Head of caudate nucleus (tissue), 42 donors: ENCODE measurements at regions not wholly inside any gene's neighbourhood (a gene's known extent, or its start where the extent isn't known, plus 50 kb on each side); places are given as distances from the start of the nearest gene placed in this dataset.

Source experiments
- DNase-seq, 42 donors: peaks; one replicate each; pipeline versions ENCODE4 v3.0.0 to v3.0.0-alpha.2; 2020 to 2021; ENCODE audit warnings: mixed read lengths in 7 of 42
- intact Hi-C: fragments of 100-400 bp; cut with DNase I; formaldehyde crosslinking; loops from one replicate; pipeline ENCODE4 v1.15.0; 2022

DNA sequence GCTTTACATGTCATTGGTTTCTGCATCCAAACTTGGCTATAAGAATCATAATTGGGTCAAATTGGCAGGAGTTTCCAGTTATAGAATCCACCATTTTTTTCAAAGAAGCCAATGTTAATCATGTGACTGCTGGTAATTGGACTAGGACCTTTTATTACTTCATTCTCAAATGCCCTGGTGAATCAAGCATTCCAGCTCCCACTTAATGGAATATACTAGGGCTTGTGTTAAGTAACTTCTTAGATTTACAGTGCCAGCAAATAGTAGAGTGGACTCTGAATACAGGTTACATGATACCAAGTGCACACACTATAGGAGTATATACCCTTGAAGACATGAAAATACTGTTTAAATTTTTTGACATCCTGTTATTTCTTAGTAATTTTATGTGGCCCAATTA, 96.7 kb downstream of the NUDT12 start:
- intact Hi-C loops, result no loop called here
- DNase-seq, result no peak

DNA sequence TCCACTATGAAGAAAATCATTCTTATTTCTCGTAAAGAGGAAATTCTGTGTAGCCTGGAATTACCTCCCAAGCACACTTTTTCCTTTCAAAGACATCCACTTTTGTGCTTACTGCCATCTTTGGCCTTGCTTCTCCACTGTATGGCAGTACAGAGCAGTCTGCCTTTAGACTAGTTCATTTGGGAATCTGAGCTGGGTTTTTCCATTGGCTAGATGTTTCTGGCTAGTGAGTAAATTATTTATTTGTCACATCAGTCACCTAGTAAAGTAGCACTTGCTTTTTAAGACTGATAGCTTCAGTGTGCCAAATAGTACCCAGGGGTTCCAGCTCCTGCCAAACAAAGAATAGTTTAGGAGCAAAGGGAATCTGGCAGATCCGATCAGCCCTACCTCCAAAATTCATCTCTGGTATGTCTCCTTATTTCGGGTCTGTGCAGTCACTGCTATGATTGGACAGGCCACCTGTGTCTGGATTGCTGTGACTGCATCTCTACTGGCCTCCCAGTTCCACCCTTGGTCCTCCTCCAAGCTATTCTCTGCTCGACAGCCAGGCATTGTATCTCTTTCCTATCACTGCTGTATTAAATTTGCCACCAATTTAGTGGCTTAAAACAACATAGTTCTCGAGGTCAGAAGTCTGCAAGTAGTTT, 97.6 kb downstream of the NUDT12 start:
- intact Hi-C loops, result no loop called here
- DNase-seq, result peak in 1 of 42 donors; percentile 17

DNA sequence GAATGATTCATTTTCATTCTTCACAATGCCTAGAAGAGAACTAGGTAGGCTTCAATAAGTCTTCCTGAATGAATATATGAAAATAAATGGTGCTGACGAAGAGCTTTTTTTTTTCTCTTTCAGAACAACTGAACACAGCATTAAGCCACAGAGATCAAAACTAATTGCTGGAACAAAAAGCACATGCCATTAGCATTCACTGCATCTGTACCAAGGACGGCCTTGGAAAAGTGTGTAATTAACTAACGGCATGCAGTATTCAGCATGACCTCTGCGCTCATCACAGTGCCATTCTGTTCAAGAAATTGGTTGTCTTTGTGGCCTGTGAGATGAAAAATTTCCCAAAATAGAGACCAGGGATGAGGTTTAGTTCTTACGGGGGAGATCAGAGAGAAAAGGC, 99.3 kb downstream of the NUDT12 start:
- intact Hi-C loops, result no loop called here
- no peak for DNase-seq

DNA sequence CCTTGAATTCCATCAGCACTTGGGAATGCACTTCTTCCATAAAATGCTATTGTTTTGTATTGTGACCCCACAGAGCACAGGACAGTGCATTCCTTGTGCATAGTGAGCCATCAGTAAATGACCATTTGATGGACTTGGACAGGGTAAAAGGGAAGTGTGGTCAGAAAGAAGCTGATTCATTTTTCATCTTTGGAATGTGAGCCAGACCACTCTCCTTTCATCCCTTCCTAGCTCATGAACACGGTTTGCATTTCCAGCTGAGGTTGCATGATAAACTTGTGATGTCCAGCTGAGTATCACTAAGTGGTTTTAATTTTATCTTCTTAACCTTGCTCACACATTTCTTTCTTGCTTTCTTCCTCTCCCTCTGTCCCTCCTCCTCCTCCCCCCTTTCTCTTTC, 101.3 kb downstream of the NUDT12 start:
- no peak for DNase-seq
- intact Hi-C loops, result no loop called here

DNA sequence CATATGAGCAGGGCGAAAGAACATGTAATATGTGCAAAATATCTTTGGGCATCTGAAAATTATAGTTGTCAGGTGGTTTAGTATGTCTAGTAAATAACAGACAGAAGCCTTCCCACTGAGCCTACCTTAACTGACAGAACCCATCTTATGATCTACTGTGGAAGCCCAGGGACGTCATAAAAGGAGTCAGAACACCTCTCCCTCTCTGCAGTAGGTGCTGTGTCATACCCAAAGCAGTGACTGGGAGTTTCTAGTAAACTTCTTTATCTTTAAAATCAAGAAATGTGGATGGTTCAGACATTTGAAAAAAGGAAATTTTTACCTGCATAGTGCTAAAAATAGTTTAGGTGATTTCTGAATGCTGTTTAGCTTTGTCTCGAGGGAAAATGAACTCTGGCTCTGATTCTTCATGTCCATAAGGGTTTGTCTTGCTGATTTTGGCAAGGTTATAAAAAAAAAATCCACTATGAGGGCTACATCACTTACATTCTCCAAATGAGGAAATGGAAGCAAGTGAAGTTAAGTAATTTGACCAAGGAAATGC, 104.0 kb downstream of the NUDT12 start:
- intact Hi-C loops, result no loop called here
- DNase-seq, result no peak

DNA sequence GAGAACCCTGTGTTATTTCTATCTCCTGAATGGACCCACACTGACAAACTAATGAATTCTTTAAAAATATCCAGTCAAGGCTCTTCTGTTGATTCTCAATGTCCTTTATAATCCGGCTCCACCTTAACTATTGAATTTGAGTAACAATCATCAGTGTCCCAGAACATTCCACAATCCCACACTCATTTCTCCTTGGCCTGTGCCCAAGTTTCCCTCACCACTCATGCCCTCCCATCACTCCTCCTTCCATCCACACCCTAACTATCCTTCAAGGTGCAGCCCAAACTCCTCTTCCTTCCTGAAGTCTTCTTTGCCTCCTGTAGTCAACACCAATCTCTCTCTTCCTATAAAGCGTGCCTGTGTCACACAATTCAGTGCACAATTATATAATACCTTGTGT, 106.1 kb downstream of the NUDT12 start:
- intact Hi-C loops, result no loop called here
- no peak for DNase-seq

DNA sequence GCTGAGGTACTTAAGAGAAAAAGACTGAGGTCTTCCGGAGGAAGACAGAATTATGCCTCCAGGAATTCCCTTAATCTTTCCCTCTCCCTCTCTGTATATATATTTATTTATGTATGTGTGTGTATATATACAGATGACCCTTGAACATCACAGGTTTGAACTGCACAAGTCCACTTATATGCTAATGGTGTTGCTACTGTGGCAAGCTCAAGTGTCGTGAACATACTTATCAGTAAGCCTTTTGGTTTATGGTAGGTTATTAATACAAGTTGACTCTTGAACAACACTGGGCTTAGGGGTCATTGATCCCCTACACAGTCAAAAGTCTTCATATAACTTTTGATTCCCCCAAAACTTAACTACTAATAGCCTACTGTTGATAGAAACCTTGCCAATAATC, 106.8 kb downstream of the NUDT12 start:
- intact Hi-C loops, result no loop called here
- DNase-seq, result no peak

DNA sequence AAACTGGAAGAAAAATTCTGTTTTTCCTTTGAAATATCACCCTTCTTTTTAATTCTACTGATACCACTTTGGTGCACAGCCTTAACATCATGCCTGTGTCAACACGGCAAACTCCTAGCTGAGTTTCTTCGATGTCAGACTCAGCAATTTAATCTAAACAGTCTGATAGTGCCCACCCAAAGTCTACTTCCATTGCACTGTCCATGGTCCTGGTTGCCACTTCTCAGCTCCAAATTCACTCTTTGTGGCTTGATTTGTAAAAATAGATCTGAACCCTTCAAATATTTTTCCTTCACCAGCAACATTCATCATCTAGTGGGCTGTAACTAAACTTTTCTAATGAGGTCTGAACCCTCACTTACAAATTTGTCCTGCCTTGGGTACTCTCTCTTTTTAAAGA, 107.8 kb downstream of the NUDT12 start:
- DNase-seq, result no peak
- intact Hi-C loops, result no loop called here

DNA sequence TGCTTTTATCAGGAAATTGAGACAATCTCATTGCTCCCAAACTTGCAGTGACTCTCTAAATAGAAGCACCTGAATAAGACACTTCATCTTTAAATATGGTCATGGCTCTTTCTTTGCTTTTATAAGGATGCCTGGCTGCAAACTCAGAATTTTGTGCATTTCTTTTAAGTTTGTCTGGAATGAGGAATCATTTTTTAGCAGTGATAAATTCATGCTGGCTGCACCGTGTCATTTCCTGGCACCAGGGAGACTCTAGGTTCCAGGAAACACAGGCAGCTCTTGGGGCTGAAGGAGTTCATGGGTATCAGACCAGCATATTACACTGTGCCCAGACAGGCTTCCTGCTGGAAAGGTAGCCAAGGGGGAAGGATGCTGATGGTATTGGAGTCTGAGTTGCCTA, 109.9 kb downstream of the NUDT12 start:
- DNase-seq, result no peak
- intact Hi-C loops, result no loop called here

DNA sequence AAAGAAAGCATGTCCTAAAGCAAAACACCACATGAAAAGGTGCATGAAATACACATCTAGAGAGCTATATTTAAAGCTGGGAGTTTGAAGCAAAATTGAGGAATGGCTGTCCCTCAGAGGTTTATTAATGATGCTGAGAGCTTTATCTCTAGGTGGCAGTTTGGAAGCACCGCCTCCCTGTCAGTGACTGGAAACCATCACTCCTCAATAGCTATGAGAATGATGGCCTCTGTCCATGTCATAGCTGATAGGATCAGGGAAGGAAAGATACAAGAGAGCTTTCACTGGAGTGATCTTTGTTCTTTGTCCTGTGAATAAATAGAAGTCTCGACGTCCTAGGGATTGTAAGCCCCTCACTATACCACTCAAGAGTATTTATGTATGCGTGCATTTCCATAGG, 110.5 kb downstream of the NUDT12 start:
- DNase-seq, result no peak
- intact Hi-C loops, result no loop called here

DNA sequence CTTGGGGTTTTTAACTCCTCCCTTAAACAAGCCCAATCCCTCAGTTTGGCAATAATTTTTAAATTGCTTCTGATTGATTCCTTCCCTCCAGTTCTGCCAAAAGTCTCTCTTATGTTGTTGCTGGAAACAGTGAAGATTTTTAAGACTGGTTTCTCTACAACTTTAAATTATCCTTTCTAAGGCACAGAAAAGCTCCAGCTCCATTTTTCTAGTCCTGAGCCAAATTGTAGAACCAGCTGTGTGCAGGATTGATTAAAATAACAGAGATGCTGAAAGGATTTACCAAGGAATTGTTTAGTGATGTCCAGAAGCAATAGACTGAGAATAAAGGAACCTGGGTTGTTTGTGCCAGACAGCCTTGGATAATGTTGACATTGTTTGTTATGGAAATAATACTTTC, 111.3 kb downstream of the NUDT12 start:
- intact Hi-C loops, result no loop called here
- DNase-seq, result no peak

DNA sequence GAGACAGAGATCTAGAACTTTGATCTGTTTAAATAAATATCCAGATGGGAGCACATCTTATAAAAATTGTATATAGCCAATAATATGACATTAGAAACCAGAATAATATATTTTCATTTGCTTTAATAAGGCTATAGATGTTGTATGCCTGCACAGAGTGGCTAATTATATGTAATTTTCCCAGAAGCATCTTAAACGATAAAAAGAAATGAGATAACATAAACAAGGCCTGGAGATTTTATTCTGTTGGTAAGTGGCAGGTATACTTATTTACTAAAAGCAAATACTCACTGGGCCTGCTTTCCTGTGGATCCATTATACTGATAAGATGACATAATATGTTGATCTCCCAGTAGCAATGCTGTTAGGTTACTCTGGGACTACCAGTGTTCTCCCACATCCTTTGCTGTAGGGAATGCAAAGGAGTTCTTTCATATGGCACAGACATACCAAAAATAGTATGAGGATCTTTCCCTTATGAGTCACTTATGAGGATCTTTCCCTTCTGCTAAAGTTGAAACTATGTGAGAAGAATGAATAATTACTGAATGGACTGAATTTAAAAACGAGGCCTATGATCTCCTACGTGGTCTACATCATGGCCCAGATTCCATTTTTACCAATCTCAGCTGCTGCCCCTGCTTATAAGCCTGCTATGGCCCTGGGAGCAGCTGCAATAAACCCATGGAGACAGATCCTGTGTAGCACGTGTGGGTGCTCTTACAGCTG, 112.1 kb downstream of the NUDT12 start:
- intact Hi-C loops, result no loop called here
- DNase-seq, result peak in 3 of 42 donors; percentile 4 to 46 (median 21)

DNA sequence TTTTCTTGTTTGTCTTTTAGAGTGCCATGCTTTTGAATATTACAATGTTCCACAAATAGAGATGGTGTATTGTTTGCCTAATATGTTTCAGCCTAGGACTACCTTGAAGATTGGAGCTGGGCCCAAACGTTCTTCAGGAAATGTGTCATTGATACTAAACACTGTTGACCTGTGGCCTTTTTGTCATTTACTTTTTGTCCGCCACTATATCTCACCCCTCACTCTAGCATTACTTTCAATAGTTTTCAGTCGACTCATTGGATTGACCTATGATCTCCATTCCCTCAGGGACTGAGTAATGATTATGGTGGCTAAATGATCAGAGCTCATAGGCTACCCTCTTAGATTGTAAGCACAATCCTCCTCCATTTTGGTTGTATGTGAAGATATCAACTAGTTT, 115.8 kb downstream of the NUDT12 start:
- intact Hi-C loops, result no loop called here
- no peak for DNase-seq

DNA sequence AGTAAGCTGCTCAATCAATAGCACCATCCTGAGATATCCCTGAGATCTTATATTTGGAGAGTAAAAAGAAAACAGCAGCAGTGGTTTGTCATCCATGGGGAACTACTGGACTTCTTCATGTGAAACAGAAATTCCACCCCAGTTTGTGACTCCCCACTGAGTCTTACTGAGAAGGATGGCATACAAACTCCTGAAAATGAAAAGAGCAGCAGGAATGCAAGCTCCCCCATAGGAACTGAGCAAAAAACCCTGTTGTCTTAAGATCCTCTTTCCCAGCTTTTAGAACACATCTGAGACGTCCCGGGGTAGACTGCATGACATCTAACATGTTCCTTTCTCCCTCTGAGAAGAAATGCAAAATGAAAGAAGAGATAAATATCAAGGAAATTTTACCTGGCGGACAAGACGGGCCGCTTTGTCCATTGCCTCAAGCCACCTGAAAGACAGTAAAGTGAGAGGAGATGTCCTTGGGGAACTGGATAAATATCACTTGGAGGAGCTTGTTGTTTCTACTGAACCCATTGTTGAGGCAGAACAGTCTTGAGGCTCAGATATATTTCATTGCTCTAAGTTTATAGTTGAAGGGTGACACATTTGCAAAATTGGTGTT, 117.1 kb downstream of the NUDT12 start:
- intact Hi-C loops, result no loop called here
- DNase-seq, result no peak

DNA sequence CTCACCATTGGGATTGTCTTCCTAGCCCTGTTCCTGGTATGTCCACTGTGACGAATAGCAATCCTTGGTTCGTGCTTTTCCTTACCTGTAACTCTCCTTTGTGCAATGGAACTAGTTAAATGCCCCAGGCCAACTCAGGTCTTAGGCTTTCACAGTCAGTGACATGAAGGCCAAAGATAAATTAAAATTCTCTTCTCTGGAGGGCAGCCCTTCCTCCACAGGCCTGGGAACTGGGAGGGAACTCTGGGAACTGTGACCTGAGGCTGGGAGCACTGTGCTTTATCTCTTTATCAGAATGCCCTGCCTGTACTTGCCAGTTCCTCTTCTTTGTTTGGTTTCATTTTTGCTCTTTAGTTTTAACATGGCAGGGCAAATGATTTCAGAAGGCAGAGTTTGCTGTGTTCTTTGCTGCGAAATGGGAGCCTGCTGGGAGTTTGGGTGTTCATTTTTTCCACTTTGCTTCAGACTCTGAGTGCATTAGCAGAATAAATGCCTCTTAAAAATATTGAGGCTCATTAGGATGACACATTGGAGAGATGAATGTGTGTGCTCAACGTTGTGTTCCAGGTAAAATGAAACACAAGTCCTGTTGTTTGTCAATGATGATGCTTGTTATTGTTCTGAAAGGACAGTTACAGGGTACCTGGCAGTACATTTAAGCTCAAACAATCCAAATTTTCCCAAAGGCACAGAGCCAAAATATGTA, 118.1 kb downstream of the NUDT12 start:
- DNase-seq, result no peak
- intact Hi-C loops, result no loop called here

DNA sequence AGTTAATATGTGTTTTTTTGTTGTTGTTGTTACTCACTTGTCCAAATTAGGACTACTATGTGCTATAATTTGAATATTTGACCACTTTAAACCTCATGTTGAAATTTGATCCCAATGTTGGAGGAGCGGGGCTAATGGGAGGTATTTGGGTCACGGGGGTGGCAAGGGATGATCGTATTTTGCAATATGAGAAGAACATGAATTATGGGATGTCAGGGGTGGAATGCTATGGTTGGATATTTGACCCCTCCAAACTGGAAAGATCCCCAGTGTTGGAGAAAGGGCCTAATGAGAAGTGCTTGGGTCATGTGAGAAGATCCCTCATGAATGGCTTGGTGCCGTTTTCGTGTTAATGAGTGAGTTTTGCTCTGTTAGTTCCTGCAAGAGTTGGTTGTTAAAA, 119.8 kb downstream of the NUDT12 start:
- DNase-seq, result no peak
- intact Hi-C loops, result no loop called here

DNA sequence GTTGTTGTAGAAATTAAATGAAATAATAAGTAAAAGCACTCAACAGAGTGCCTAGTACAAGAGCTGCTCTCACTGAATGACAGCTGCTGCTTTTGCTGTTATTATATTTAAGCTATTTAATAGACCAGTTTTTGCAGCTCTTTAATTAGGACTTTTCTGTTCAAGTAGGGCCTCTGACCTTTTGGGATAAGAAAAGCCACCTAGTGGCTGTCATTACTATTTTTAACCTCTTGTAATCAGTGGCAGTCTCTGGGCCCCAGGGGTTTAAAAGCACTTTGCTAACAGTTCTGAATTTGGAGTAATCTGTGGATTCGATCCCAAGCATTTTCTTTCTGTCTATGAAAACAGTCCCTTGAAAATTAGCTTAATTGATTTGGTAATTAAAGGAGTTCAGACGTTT, 121.1 kb downstream of the NUDT12 start:
- intact Hi-C loops, result no loop called here
- DNase-seq, result no peak

DNA sequence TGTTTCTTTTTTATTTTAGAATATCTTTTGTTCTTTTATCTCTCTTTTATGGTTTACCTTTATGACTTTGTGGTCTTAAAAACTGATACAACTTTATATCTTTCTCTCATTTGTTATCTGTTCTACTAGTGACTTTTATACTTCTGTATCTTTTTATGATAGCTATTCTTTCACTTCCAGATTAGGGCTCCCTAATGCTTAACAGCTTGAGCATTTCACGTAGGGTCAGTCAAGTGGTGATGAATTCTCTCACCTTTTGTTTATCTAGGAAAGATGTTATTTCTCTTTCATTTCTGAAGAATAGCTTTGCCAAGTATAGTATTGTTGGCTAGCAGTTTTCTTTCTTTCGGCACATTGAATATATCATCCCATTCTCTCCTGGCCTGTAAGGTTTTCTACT, 123.6 kb downstream of the NUDT12 start:
- intact Hi-C loops, result no loop called here
- DNase-seq, result no peak

DNA sequence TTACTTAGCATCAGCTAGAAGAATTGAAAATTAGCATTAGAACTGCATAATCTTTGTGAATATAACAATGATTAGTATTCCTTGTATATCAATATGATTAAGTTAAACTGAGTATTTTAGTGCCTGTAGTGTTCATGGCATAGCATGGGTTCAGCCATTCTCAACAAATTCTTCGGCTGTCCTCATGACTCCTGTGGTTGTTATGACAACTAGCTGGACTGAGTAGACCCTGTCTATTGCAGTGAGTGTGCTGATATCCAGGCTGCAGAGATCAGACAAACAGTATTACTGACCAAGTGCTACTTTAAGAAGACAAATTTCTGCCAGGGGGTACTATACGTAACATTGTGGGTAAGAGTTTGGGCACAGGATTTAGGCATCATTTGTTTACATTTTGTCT, 125.9 kb downstream of the NUDT12 start:
- DNase-seq, result no peak
- intact Hi-C loops, result no loop called here

DNA sequence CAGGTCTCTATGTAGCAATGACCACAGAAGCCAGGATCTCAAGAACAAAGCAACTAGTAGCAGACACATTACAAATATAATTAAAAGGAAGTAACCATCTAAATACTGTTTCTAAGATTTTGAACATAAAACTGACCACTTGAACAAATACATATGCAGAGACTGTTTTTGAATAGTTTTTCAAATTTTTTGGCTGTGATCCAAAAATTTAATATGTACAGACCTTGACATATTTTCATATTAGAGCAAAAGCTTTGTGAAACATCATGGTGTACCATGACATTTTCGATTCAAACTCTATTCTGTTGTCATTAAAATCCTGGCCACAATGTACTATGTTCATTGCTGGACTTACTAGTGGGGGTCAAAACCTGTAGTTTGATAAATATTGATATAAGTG, 126.5 kb downstream of the NUDT12 start:
- intact Hi-C loops, result no loop called here
- no peak for DNase-seq
